Muscle of back (tissue), 3 donors: ENCODE measurements at regions not wholly inside any gene's neighbourhood (a gene's known extent, or its start where the extent isn't known, plus 50 kb on each side); places are given as distances from the start of the nearest gene placed in this dataset.

ENCODE experiments used
- DNase-seq, 3 donors: peaks; one replicate each; pipeline versions ENCODE4 v3.0.0 to v3.0.0-alpha.2; 2013

DNA sequence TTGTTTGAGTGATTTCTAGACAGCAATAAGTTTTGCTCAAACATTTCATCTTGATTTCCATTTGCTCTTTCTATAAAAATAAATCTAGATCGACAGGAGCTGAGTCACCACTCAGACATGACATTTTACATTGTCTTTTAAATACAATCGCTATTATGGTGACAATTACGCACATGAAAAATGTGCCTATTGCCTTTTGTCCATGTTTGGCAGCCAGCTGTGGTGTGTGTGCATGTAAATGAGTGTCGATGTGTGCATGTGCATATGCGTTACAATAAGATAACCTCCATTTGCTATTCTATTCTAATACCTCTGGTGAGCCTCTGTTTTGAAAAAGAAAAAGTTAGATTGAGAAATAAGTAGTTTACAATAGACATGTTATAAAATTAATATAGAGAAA, 89.7 kb upstream of the GRM7 start:
- DNase-seq = no peak

DNA sequence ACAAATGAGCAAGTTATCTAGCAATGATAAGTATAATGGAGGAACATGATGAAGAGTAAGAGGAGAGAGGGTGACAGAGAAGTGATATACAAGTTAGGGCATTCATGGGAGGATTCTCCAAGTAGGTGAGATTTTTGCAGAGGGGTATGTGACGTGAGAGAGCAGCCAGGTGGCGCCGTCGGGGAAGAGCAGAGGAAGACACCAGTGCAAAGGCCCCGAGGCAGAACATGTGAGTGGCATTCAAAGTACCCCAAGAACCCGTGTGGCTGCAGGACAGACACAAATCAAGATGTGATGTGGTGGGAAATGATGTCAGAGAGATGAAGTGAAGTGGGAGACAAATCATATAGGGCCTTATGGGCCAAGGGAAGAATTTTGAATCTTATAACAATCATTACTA, 81.8 kb upstream of the GRM7 start:
- no peak for DNase-seq

DNA sequence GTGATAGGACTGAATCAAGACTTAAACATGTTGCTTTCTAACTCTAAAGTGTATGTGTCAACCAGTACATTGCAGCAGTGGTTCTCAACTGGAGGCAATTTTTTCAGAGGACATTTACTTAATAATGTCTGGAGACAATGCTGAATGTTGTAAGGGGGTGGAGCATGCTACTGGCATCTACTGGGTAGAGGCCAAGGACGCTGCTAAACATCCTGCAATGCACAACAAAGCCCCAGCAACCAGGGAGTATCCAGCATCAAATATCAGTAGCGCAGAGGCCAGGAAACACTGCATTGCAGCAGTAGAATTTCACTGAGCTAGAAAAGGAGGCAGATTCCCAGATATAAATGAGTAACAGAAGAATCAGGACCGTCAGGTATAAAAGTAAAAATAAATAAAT, 79.8 kb upstream of the GRM7 start:
- no peak for DNase-seq

DNA sequence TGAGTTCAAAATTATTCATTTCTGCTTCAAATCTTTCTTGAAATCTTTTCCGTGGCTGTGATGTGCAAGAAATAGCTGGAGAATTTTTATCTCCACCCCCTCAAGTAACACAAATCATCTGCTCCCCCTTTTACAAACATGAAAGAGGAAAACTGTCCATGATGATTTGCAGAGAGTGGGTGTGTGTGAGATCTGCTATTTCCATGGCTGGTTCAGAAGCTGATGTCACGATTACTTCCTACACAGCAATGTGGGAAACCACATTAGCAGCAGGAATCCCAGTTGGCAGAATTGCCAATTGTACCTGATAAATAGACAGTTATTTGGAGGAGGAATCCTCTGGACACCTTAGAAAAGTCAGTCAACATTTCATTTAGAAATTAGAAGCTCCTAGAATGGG, 75.2 kb upstream of the GRM7 start:
- no peak for DNase-seq

DNA sequence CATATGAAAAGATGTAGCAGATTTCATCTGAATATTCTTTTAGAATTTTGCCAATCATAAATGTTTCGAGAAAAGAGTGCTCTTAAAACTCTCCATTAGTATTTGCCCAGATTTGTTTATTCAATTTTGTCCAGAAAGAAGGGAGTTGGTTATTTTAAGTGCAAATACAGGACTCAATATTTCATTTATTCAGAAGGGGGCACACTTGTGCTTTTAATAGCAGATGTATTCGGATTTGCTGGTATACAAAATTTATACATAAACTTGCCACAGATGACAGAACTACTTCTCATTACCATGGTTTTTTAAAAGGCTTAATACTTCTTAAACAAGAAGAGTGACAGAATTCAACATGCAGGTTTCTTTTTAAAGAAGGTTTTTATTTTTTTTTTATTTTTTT, 69.8 kb upstream of the GRM7 start:
- DNase-seq = peak in 2 of 3 donors; percentile 8 to 32

DNA sequence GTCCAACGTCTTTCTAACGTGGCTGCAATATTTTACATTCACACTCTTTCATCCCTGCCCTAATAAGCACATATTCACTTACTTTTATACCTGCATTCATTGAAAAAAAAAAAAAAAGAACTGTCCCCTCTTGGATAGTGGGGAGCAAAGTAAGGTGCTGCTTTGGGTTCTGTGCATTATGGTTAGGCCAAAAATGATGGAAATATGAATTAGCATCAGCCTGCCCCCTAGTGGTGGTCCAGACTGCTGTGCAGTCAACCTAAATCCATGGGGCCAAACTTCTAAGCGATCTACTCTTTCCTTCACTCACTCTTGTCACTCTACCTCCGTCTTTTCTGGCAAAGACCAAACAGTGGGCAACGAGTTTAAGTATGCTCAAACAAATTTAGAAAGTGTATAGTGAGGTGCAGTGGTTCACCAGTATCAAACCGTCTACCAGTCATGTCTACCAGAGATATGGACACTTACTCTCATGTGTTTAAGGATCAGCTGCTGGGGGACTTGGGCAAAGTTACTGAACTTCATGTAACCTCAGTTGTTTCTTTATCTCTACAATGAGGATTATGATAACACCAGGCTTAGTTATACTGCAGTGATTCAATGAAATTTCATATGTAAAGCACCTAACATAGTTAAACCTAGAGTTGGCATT, 61.5 kb upstream of the GRM7 start:
- peak in 2 of 3 donors; percentile 18 to 22 for DNase-seq

DNA sequence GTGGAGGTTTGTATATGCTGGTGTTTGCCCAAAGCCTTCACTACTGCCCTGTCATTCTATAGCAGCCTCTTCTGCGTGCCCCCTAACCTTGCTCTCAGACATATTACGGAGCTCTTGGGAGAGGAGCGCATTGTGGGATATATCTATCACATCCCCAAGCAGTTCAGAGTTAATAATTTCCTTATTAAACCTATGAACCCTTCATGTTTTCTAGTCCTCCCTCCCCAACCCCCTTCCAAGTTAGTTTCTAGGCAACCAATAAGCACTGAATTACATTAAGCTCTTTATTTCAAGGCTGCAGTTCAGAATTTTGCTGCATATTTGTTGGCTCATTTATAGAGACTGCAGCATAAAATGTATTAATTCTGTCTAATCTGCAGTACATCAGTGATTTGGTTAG, 57.3 kb upstream of the GRM7 start:
- peak in 1 of 3 donors; percentile 3 for DNase-seq

DNA sequence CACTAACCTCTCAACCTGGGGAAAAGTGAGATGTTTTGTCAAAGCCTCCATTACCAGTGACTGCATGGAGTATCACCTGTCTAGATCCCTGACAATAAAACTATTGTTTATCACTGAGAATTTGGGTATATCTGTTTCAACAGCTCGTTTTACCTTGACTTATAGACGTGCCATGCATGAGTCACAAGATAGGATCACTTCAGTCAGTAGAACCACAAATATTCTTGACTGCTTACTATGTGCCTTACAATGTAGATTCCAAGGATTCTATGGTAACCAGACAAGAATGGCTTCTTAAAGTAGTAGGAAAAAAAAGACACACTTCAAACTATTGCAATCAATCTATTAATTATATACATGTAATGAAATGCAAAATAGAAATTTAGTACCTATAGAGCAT, 55.7 kb upstream of the GRM7 start:
- no peak for DNase-seq

DNA sequence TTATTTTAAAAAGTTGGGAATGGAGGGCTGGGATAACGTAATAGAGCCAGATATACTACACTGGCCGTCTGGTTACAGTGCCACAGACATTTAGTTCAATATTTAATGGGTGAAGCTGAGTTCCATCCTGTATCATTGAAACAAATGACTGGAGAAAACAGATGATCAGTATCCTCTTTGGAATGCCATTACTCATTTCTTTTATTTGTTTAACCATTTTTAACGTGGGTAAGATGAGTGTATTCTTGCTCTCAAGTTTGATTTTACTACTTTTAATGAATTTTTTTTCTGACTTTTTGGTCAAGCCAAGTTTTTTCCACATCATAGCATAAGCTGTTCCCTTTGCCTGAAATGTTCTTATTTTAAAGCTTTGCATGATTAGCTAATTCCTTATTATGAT, 53.9 kb upstream of the GRM7 start:
- no peak for DNase-seq

DNA sequence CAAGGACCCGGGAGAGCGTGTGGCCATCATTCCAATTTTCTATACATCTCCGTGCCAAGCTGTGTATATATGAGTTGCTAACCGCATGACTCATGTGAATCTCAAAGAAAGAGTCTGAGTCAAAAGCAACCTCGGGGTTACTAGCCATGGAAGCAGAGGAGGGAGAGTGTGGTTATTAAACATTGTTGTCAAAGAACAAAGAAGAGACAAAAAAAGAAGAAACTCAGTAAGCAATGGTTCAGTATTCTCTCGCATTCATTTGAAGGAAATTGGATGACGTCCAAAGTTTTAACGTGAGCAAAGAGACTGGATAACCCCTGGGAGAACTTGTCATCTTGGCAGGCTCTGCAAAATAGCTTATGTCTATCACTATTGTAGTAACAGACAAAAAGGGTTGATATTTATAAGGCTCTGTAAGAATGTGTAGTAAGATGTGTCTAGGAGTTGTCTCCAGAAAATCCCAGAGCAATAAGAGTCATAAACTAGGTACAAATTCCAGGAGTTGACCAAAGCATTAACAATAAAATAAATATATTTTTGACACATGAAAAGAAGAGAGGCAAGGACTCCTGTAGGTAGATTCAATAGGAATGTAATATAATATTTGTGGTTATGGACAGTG, 52.8 kb upstream of the GRM7 start:
- peak; percentile 8 to 56 (median 26) for DNase-seq

DNA sequence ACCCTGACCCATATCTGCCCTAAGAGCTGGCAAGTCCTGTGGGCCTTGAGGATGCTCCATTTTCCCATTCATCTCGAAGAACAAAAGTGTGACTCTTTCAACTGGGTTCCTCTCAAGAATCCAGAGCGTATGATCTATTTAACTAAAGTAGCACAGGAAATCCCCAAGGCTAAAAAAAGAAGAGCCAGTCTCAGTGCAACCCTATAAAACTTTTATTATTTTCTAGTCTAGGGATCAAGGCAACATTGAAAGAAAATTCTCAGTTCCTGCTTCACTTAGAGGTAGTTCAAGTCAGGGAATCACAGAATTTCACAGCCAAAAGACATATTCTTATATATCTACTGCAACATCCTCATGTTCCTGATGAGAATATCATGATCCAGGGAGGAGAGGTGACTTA, 51.6 kb upstream of the GRM7 start:
- no peak for DNase-seq
